ENCODE measurements at regions not wholly inside any gene's neighbourhood (a gene's known extent, or its start where the extent isn't known, plus 50 kb on each side); places are given as distances from the start of the nearest gene placed in this dataset.

- Histone ChIP-seq H3K36me3 (ENCODE audit: control insufficient read depth in 3 of 3, insufficient read depth in 2 of 3, low read depth in 1 of 3, low read length in 3 of 3) (no peaks in the 10 kb centered on the region), H3K27me3 (ENCODE audit: control insufficient read depth in 3 of 3, insufficient read depth in 3 of 3, low read length in 3 of 3) (no peaks in the 10 kb centered on the region), H3K4me3 (ENCODE audit: low read depth in 1 of 3, low read length in 3 of 3) (no peak overlapping the region), H3K4me1 (ENCODE audit: control insufficient read depth in 3 of 3, insufficient read depth in 2 of 3, low read depth in 1 of 3, low read length in 2 of 3) (no peaks in the 10 kb centered on the region), H3K27ac (ENCODE audit: low read depth in 1 of 3, low read length in 2 of 3) (no peak overlapping the region), H3K9me3 (ENCODE audit: control insufficient read depth in 2 of 2, insufficient read depth in 1 of 2, low read depth in 1 of 2, low read length in 1 of 2) (no peaks in the 10 kb centered on the region)
- DNase-seq: no peak
- no peak for FAIRE-seq
- 97 to 98% (median 97%) methylated on average over 1 of the region's 1 CpG for WGBS, 3 donors
Measured at GRCh38 chr4:120329386-120329785, 262.7 kb upstream of the MAD2L1 start.

- Histone ChIP-seq H3K27me3 (ENCODE audit: control insufficient read depth in 3 of 3, insufficient read depth in 3 of 3, low read length in 3 of 3) (no peaks in the 10 kb centered on the region), H3K9me3 (ENCODE audit: control insufficient read depth in 2 of 2, insufficient read depth in 1 of 2, low read depth in 1 of 2, low read length in 1 of 2) (no peaks in the 10 kb centered on the region), H3K4me1 (ENCODE audit: control insufficient read depth in 3 of 3, insufficient read depth in 2 of 3, low read depth in 1 of 3, low read length in 2 of 3) (no peaks in the 10 kb centered on the region), H3K4me3 (ENCODE audit: low read depth in 1 of 3, low read length in 3 of 3) (no peak overlapping the region), H3K36me3 (ENCODE audit: control insufficient read depth in 3 of 3, insufficient read depth in 2 of 3, low read depth in 1 of 3, low read length in 3 of 3) (no peaks in the 10 kb centered on the region), H3K27ac (ENCODE audit: low read depth in 1 of 3, low read length in 2 of 3) (no peak overlapping the region)
- FAIRE-seq: no peak
- DNase-seq: no peak
Measured at GRCh38 chr4:120327276-120327675, 260.6 kb upstream of the MAD2L1 start.

DNA sequence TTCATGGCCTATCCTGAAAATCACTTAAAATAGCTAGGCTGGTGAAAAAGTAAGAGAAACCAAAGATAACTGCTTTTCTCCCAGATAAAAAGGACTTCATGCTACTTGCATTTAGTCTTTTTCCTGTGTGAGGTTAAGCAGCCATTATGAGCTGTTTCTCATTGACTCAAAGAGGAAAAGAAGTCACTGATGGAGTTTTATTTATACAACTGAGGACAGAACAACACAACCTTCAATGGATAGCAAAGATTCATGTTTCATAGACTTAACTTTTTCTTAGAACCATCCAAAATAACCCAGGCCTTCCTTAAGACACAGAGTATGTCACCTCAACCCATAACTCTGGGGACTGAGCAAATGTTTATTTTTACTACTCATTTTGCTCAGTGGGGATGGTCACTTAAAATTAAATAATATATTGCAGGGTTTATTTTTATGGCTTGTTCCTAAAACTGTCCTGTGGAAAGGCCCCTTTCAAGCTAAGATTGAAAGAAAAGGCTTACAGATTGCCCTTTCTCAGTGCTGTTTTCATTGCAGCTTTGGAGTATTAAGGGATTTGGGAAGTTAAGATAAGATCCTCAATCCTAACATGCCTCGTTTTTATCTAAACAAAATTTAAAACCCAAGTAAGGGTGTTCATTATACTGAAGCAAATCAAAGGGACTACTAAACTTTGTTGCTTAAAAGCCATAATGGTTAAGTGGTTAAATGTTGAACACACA lies 252.6 kb upstream of the MAD2L1 start:
- no peaks in the 10 kb centered on the region for H3K27me3 ChIP-seq (ENCODE audit: control insufficient read depth in 3 of 3, insufficient read depth in 3 of 3, low read length in 3 of 3)
- no peaks in the 10 kb centered on the region for H3K36me3 ChIP-seq (ENCODE audit: control insufficient read depth in 3 of 3, insufficient read depth in 2 of 3, low read depth in 1 of 3, low read length in 3 of 3)
- no peak overlapping the region for H3K27ac ChIP-seq (ENCODE audit: low read depth in 1 of 3, low read length in 2 of 3)
- H3K9me3 ChIP-seq (ENCODE audit: control insufficient read depth in 2 of 2, insufficient read depth in 1 of 2, low read depth in 1 of 2, low read length in 1 of 2): no peaks in the 10 kb centered on the region
- FAIRE-seq (no peak), DNase-seq (no peak)
- H3K4me1 ChIP-seq (ENCODE audit: control insufficient read depth in 3 of 3, insufficient read depth in 2 of 3, low read depth in 1 of 3, low read length in 2 of 3): no peaks in the 10 kb centered on the region
- WGBS, 3 donors: 0 to 12% (median 10%) methylated on average over 1 of the region's 1 CpG
- no peak overlapping the region for H3K4me3 ChIP-seq (ENCODE audit: low read depth in 1 of 3, low read length in 3 of 3)

DNA sequence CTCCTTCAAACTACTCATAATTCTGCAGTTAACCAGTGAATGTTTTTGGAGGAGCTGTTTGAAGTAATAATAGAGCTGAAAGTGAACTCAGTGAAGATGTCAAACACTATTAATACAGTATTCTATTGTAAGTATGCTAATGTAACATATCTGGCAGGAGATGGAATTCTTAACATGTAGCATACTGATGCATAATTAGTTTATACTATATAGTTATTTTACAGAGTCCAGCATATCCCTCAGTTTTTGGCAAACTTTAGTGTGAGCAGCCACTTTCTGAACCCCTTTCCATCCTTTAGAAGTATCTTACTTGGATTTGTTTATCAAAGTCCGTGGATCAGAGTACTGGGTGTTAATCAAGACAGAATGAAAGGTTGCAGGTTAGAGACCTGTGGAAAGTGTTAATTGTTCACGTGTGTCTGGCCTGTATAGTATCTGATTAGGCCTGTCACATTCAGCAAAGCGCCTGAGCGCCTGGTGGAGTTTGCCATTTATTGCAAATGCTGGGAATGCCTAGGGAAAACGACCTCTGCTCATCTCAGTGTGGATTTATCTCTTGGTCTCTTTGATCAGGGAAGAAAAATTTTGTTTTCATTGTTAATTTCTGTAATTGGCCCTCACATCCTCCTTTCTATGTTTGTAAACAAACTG lies 251.7 kb upstream of the MAD2L1 start:
- no peak for DNase-seq
- H3K36me3 ChIP-seq (ENCODE audit: control insufficient read depth in 3 of 3, insufficient read depth in 2 of 3, low read depth in 1 of 3, low read length in 3 of 3): no peaks in the 10 kb centered on the region
- no peaks in the 10 kb centered on the region for H3K27me3 ChIP-seq (ENCODE audit: control insufficient read depth in 3 of 3, insufficient read depth in 3 of 3, low read length in 3 of 3)
- no peak overlapping the region for H3K27ac ChIP-seq (ENCODE audit: low read depth in 1 of 3, low read length in 2 of 3)
- FAIRE-seq: no peak
- no peak overlapping the region for H3K4me3 ChIP-seq (ENCODE audit: low read depth in 1 of 3, low read length in 3 of 3)
- H3K4me1 ChIP-seq (ENCODE audit: control insufficient read depth in 3 of 3, insufficient read depth in 2 of 3, low read depth in 1 of 3, low read length in 2 of 3): no peaks in the 10 kb centered on the region
- WGBS, 3 donors: 34 to 49% (median 48%) methylated on average over 5 of the region's 5 CpGs
- H3K9me3 ChIP-seq (ENCODE audit: control insufficient read depth in 2 of 2, insufficient read depth in 1 of 2, low read depth in 1 of 2, low read length in 1 of 2): no peaks in the 10 kb centered on the region

- Histone ChIP-seq H3K4me1 (ENCODE audit: control insufficient read depth in 3 of 3, insufficient read depth in 2 of 3, low read depth in 1 of 3, low read length in 2 of 3) (no peaks in the 10 kb centered on the region), H3K27me3 (ENCODE audit: control insufficient read depth in 3 of 3, insufficient read depth in 3 of 3, low read length in 3 of 3) (no peaks in the 10 kb centered on the region), H3K9me3 (ENCODE audit: control insufficient read depth in 2 of 2, insufficient read depth in 1 of 2, low read depth in 1 of 2, low read length in 1 of 2) (no peaks in the 10 kb centered on the region), H3K27ac (ENCODE audit: low read depth in 1 of 3, low read length in 2 of 3) (no peak overlapping the region), H3K4me3 (ENCODE audit: low read depth in 1 of 3, low read length in 3 of 3) (no peak overlapping the region), H3K36me3 (ENCODE audit: control insufficient read depth in 3 of 3, insufficient read depth in 2 of 3, low read depth in 1 of 3, low read length in 3 of 3) (no peaks in the 10 kb centered on the region)
- FAIRE-seq: no peak
- no peak for DNase-seq
- WGBS, 3 donors: 91 to 93% (median 92%) methylated on average over 2 of the region's 2 CpGs
Measured at GRCh38 chr4:120317713-120318112, 251.1 kb upstream of the MAD2L1 start.

GRCh38 chr4:120316416-120316815 lies 249.8 kb upstream of the MAD2L1 start:
- H3K4me3 ChIP-seq (ENCODE audit: low read depth in 1 of 3, low read length in 3 of 3): no peak overlapping the region
- H3K9me3 ChIP-seq (ENCODE audit: control insufficient read depth in 2 of 2, insufficient read depth in 1 of 2, low read depth in 1 of 2, low read length in 1 of 2): no peaks in the 10 kb centered on the region
- no peaks in the 10 kb centered on the region for H3K36me3 ChIP-seq (ENCODE audit: control insufficient read depth in 3 of 3, insufficient read depth in 2 of 3, low read depth in 1 of 3, low read length in 3 of 3)
- FAIRE-seq (no peak), DNase-seq (no peak)
- 59 to 67% (median 59%) methylated on average over 1 of the region's 1 CpG for WGBS, 3 donors
- H3K4me1 ChIP-seq (ENCODE audit: control insufficient read depth in 3 of 3, insufficient read depth in 2 of 3, low read depth in 1 of 3, low read length in 2 of 3): no peaks in the 10 kb centered on the region
- no peaks in the 10 kb centered on the region for H3K27me3 ChIP-seq (ENCODE audit: control insufficient read depth in 3 of 3, insufficient read depth in 3 of 3, low read length in 3 of 3)
- no peak overlapping the region for H3K27ac ChIP-seq (ENCODE audit: low read depth in 1 of 3, low read length in 2 of 3)

GRCh38 chr4:120314969-120315368 lies 248.3 kb upstream of the MAD2L1 start:
- no peak for DNase-seq
- Histone ChIP-seq H3K4me1 (ENCODE audit: control insufficient read depth in 3 of 3, insufficient read depth in 2 of 3, low read depth in 1 of 3, low read length in 2 of 3) (no peaks in the 10 kb centered on the region), H3K27me3 (ENCODE audit: control insufficient read depth in 3 of 3, insufficient read depth in 3 of 3, low read length in 3 of 3) (no peaks in the 10 kb centered on the region), H3K9me3 (ENCODE audit: control insufficient read depth in 2 of 2, insufficient read depth in 1 of 2, low read depth in 1 of 2, low read length in 1 of 2) (peaks cover 2 to 3% of the 10 kb centered on the region in 2 donors), H3K4me3 (ENCODE audit: low read depth in 1 of 3, low read length in 3 of 3) (no peak overlapping the region), H3K27ac (ENCODE audit: low read depth in 1 of 3, low read length in 2 of 3) (no peak overlapping the region), H3K36me3 (ENCODE audit: control insufficient read depth in 3 of 3, insufficient read depth in 2 of 3, low read depth in 1 of 3, low read length in 3 of 3) (no peaks in the 10 kb centered on the region)
- 80 to 88% (median 85%) methylated on average over 2 of the region's 2 CpGs for WGBS, 3 donors
- no peak for FAIRE-seq

- no peaks in the 10 kb centered on the region for H3K36me3 ChIP-seq (ENCODE audit: control insufficient read depth in 3 of 3, insufficient read depth in 2 of 3, low read depth in 1 of 3, low read length in 3 of 3)
- H3K27ac ChIP-seq (ENCODE audit: low read depth in 1 of 3, low read length in 2 of 3): no peak overlapping the region
- 56 to 79% (median 74%) methylated on average over 2 of the region's 2 CpGs for WGBS, 3 donors
- no peaks in the 10 kb centered on the region for H3K9me3 ChIP-seq (ENCODE audit: control insufficient read depth in 2 of 2, insufficient read depth in 1 of 2, low read depth in 1 of 2, low read length in 1 of 2)
- H3K4me1 ChIP-seq (ENCODE audit: control insufficient read depth in 3 of 3, insufficient read depth in 2 of 3, low read depth in 1 of 3, low read length in 2 of 3): no peaks in the 10 kb centered on the region
- DNase-seq: no peak
- no peak for FAIRE-seq
- no peaks in the 10 kb centered on the region for H3K27me3 ChIP-seq (ENCODE audit: control insufficient read depth in 3 of 3, insufficient read depth in 3 of 3, low read length in 3 of 3)
- H3K4me3 ChIP-seq (ENCODE audit: low read depth in 1 of 3, low read length in 3 of 3): no peak overlapping the region
Measured at GRCh38 chr4:120304801-120305200, 238.2 kb upstream of the MAD2L1 start.

- Histone ChIP-seq H3K9me3 (ENCODE audit: control insufficient read depth in 2 of 2, insufficient read depth in 1 of 2, low read depth in 1 of 2, low read length in 1 of 2) (no peaks in the 10 kb centered on the region), H3K27ac (ENCODE audit: low read depth in 1 of 3, low read length in 2 of 3) (no peak overlapping the region), H3K36me3 (ENCODE audit: control insufficient read depth in 3 of 3, insufficient read depth in 2 of 3, low read depth in 1 of 3, low read length in 3 of 3) (no peaks in the 10 kb centered on the region), H3K4me3 (ENCODE audit: low read depth in 1 of 3, low read length in 3 of 3) (no peak overlapping the region), H3K27me3 (ENCODE audit: control insufficient read depth in 3 of 3, insufficient read depth in 3 of 3, low read length in 3 of 3) (no peaks in the 10 kb centered on the region), H3K4me1 (ENCODE audit: control insufficient read depth in 3 of 3, insufficient read depth in 2 of 3, low read depth in 1 of 3, low read length in 2 of 3) (no peaks in the 10 kb centered on the region)
- FAIRE-seq (no peak), DNase-seq (no peak)
- WGBS, 3 donors: 17 to 60% (median 32%) methylated on average over 2 of the region's 2 CpGs
Measured at GRCh38 chr4:120299631-120300030, 233.0 kb upstream of the MAD2L1 start.
